AG08395 (cell line): ENCODE measurements at regions not wholly inside any gene's neighbourhood (a gene's known extent, or its start where the extent isn't known, plus 50 kb on each side); places are given as distances from the start of the nearest gene placed in this dataset.

Source experiments
- DNase-seq: peaks from one replicate; pipeline ENCODE4 v3.0.0; 2012; ENCODE audit warnings: mixed read lengths, low spot score

GRCh38 chr3:99439892-99440291 lies 198.5 kb upstream of the COL8A1 start:
- DNase-seq = no peak

GRCh38 chr3:99434190-99434589 lies 204.2 kb upstream of the COL8A1 start:
- DNase-seq = no peak

GRCh38 chr3:99430348-99431134 lies 207.9 kb upstream of the COL8A1 start:
- no peak for DNase-seq

GRCh38 chr3:99429502-99429901 lies 208.9 kb upstream of the COL8A1 start:
- DNase-seq = peak; percentile 8

GRCh38 chr3:99425930-99426329 lies 212.5 kb upstream of the COL8A1 start:
- DNase-seq = no peak

- DNase-seq = peak; percentile 77
These were observed 219.3 kb upstream of the COL8A1 start for GRCh38 chr3:99419116-99419515.

GRCh38 chr3:99418709-99419108 lies 219.7 kb upstream of the COL8A1 start:
- no peak for DNase-seq

GRCh38 chr3:99418209-99418635 lies 220.2 kb upstream of the COL8A1 start:
- no peak for DNase-seq

- DNase-seq = peak; percentile 31
These were observed 224.9 kb upstream of the COL8A1 start for GRCh38 chr3:99413504-99413903.

GRCh38 chr3:99410789-99411311 lies 227.5 kb upstream of the COL8A1 start:
- peak; percentile 77 for DNase-seq

GRCh38 chr3:99409961-99410360 lies 228.4 kb upstream of the COL8A1 start:
- no peak for DNase-seq

- no peak for DNase-seq
These were observed 231.1 kb upstream of the COL8A1 start for GRCh38 chr3:99407257-99407656.

GRCh38 chr3:99402755-99403154 lies 235.6 kb upstream of the COL8A1 start:
- no peak for DNase-seq

GRCh38 chr3:99400352-99400751 lies 238.0 kb upstream of the COL8A1 start:
- no peak for DNase-seq

- no peak for DNase-seq
These were observed 241.6 kb upstream of the COL8A1 start for GRCh38 chr3:99396651-99397275.

- DNase-seq = peak; percentile 55
These were observed 243.3 kb upstream of the COL8A1 start for GRCh38 chr3:99394831-99395778.

GRCh38 chr3:99393961-99394360 lies 244.4 kb upstream of the COL8A1 start:
- DNase-seq = no peak

GRCh38 chr3:99388780-99389179 lies 249.6 kb upstream of the COL8A1 start:
- no peak for DNase-seq

GRCh38 chr3:99384596-99384995 lies 253.8 kb upstream of the COL8A1 start:
- no peak for DNase-seq

- DNase-seq = no peak
These were observed 261.5 kb upstream of the COL8A1 start for GRCh38 chr3:99376926-99377325.

GRCh38 chr3:99373846-99374210 lies 264.6 kb upstream of the COL8A1 start:
- no peak for DNase-seq

- DNase-seq = no peak
These were observed 265.1 kb upstream of the COL8A1 start for GRCh38 chr3:99373088-99373845.
